Epithelial cell of proximal tubule (primary cell): ENCODE measurements at regions not wholly inside any gene's neighbourhood (a gene's known extent, or its start where the extent isn't known, plus 50 kb on each side); places are given as distances from the start of the nearest gene placed in this dataset.

ENCODE experiments used
- DNase-seq: peaks from one replicate; pipeline ENCODE4 v3.0.0-alpha.2; 2011; ENCODE audit warnings: low read depth
- H3K4me3 ChIP-seq: 2 replicates; pipeline ENCODE4 v1.5.1; 2011; ENCODE audit warnings: low read depth, mild to moderate bottlenecking, low read length
- CTCF ChIP-seq: conservative IDR thresholded peaks from 2 replicates; pipeline ENCODE4 v1.5.1; 2012; ENCODE audit warnings: low read depth, mild to moderate bottlenecking, low read length

GRCh38 chr17:6249732-6250131 is 179.6 kb downstream of the WSCD1 start:
- no peak for TF ChIP-seq CTCF
- DNase-seq = no peak

GRCh38 chr17:6248061-6248460 is 177.9 kb downstream of the WSCD1 start:
- no peak for TF ChIP-seq CTCF
- no peak overlapping the region for H3K4me3 ChIP-seq
- no peak for DNase-seq

More at GRCh38 chr17:6249732-6250131, 179.6 kb downstream of the WSCD1 start:
- H3K4me3 ChIP-seq = no peak overlapping the region

- no peak for TF ChIP-seq CTCF
- DNase-seq = no peak
- H3K4me3 ChIP-seq = no peak overlapping the region
These were observed 175.4 kb downstream of the WSCD1 start for GRCh38 chr17:6245301-6246177.

- no peak for DNase-seq
These were observed 174.6 kb downstream of the WSCD1 start for GRCh38 chr17:6244796-6245195.

GRCh38 chr17:6244253-6244652 is 174.1 kb downstream of the WSCD1 start:
- no peak for DNase-seq
- no peak for TF ChIP-seq CTCF
- no peak overlapping the region for H3K4me3 ChIP-seq

More at GRCh38 chr17:6244796-6245195, 174.6 kb downstream of the WSCD1 start:
- TF ChIP-seq CTCF = no peak
- H3K4me3 ChIP-seq = no peak overlapping the region

- no peak overlapping the region for H3K4me3 ChIP-seq
- TF ChIP-seq CTCF = no peak
- no peak for DNase-seq
These were observed 173.0 kb downstream of the WSCD1 start for GRCh38 chr17:6243186-6243585.

- no peak overlapping the region for H3K4me3 ChIP-seq
- no peak for DNase-seq
- no peak for TF ChIP-seq CTCF
These were observed 171.8 kb downstream of the WSCD1 start for GRCh38 chr17:6241996-6242395.
